GM18498 (cell line): ENCODE measurements at regions not wholly inside any gene's neighbourhood (a gene's known extent, or its start where the extent isn't known, plus 50 kb on each side); places are given as distances from the start of the nearest gene placed in this dataset.
"Not testable (repeated sequence)": the region's sequence is repeated elsewhere in the genome, so short reads cannot be mapped to it uniquely, and the experiment has no call there.

Experiments used
- ATAC-seq: cut with Tn5 transposase; IDR thresholded peaks from one replicate; pipeline ENCODE4 v1.9.1; 2021; ENCODE audit warnings: mild to moderate bottlenecking, moderate library complexity; ENCODE audit not compliant: unreplicated experiment

GRCh38 chr13:83019986-83020385 is 862.3 kb downstream of the SLITRK1 start:
- ATAC-seq: no peak

- ATAC-seq: no peak
Observed at GRCh38 chr13:83009987-83010386, 872.3 kb downstream of the SLITRK1 start.

- no peak for ATAC-seq
Observed at GRCh38 chr13:83008212-83008929, 873.9 kb downstream of the SLITRK1 start.

GRCh38 chr13:83007226-83007625 is 875.0 kb downstream of the SLITRK1 start:
- ATAC-seq: no peak

GRCh38 chr13:83003185-83003584 is 879.1 kb downstream of the SLITRK1 start:
- no peak for ATAC-seq

- ATAC-seq: no peak
Observed at GRCh38 chr13:82993417-82993816, 888.9 kb downstream of the SLITRK1 start.

- no peak for ATAC-seq
Observed at GRCh38 chr13:82976499-82976898, 905.8 kb downstream of the SLITRK1 start.

GRCh38 chr13:82963226-82964099 is 918.8 kb downstream of the SLITRK1 start:
- ATAC-seq: no peak

- no peak for ATAC-seq
Observed at GRCh38 chr13:82962397-82962796, 919.9 kb downstream of the SLITRK1 start.

GRCh38 chr13:82961757-82962156 is 920.5 kb downstream of the SLITRK1 start:
- no peak for ATAC-seq

GRCh38 chr13:82952336-82952735 is 929.9 kb downstream of the SLITRK1 start:
- not testable (repeated sequence) for ATAC-seq

- ATAC-seq: no peak
Observed at GRCh38 chr13:82947683-82948082, 934.6 kb downstream of the SLITRK1 start.

GRCh38 chr13:82947191-82947621 is 935.1 kb downstream of the SLITRK1 start:
- ATAC-seq: no peak

- no peak for ATAC-seq
Observed at GRCh38 chr13:82938644-82939043, 943.6 kb downstream of the SLITRK1 start.

GRCh38 chr13:82934000-82934399 is 948.3 kb downstream of the SLITRK1 start:
- ATAC-seq: no peak

- no peak for ATAC-seq
Observed at GRCh38 chr13:82925114-82925513, 957.2 kb downstream of the SLITRK1 start.

GRCh38 chr13:82917984-82918383 is 964.3 kb downstream of the SLITRK1 start:
- ATAC-seq: no peak

GRCh38 chr13:82912564-82912963 is 969.7 kb downstream of the SLITRK1 start:
- no peak for ATAC-seq

- ATAC-seq: no peak
Observed at GRCh38 chr13:82905071-82905470, 977.2 kb downstream of the SLITRK1 start.

GRCh38 chr13:82900453-82900852 is 981.8 kb downstream of the SLITRK1 start:
- ATAC-seq: no peak

- ATAC-seq: no peak
Observed at GRCh38 chr13:82898586-82898985, 983.7 kb downstream of the SLITRK1 start.

GRCh38 chr13:82879921-82880320 is 1002.4 kb downstream of the SLITRK1 start:
- ATAC-seq: no peak
